ENCODE measurements at regions not wholly inside any gene's neighbourhood (a gene's known extent, or its start where the extent isn't known, plus 50 kb on each side); places are given as distances from the start of the nearest gene placed in this dataset.
"Not testable (repeated sequence)": the region's sequence is repeated elsewhere in the genome, so short reads cannot be mapped to it uniquely, and the experiment has no call there.

DNA sequence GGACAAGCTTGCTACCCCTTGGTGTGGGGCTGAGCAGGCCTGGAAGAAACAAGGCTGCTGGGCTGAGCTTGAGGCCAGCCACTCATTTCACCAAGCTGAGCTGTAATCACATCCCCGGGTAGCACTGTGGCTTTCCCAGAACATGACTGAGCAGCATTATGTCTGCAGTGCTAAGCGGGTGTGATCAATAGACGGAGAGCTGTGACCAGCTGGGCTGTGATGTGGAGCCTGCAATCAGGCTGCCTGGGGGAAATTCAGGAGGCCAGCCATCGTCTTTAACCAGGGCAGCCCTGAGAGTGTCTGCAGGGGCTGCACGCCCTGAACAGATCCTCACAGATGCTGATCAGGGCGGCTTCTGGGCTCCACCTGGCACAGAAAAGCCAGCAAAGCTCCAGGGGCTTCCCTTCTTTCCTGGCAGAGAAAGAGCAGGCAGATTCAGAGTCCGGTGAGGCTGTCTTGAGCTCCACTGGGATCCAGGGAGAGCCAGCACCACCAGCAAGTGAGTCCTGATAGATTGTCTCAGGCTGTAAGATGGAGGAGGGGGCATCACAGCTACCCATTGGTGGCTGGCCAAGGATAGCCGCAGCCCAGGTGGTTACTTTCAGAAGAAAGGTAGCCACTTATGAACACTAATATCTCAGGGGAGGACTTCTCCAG is 165.9 kb downstream of the NRN1 start:
- Mint-ChIP-seq H3K4me1 (ENCODE audit: low read depth) (no peaks in the 10 kb centered on the region), H3K27ac (no peak overlapping the region), H3K9me3 (peaks cover 9% of the 10 kb centered on the region), H3K4me3 (no peak overlapping the region), H3K27me3 (peaks cover 47% of the 10 kb centered on the region), H3K36me3 (ENCODE audit: low read depth) (no peaks in the 10 kb centered on the region)
- intact Hi-C loops (cut with micrococcal nuclease) = no loop called here

DNA sequence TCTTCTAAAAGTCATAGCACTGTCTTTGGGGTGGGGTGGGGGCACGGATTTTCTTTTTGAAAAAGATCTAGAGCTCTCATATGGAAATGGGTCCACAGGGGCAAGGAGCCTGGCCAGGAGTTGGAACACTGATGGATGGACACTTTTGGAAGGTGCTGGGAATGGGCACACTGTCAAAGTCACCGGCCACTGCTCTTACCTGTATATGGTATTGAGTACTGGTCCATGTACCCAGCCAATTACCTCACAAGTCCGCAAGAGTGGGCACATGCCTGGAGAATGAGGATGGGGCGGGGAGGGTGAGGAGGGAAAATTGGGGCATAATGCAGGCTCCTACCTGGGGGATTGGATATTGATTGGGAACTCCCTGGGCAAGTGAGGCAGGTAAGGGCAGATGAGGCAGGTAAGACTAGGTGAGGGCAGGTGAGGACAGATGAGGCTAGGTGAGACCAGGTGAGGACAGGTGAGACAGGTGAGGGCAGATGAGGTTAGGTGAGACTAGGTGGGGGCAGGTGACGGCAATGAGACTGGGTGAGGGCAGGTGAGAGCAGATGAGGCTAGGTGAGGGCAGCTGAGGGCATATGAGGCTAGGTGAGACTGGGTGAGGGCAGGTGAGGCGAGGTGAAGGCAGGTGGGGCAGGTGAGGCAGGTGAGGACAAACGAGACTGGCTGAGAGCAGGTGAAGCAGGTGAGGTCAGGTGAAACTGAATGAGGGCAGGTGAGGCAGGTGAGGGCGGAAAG is 167.9 kb downstream of the NRN1 start:
- Mint-ChIP-seq H3K4me3 (no peak overlapping the region), H3K4me1 (ENCODE audit: low read depth) (peaks cover 11% of the 10 kb centered on the region), H3K27me3 (peaks cover 33% of the 10 kb centered on the region), H3K36me3 (ENCODE audit: low read depth) (no peaks in the 10 kb centered on the region), H3K9me3 (no peaks in the 10 kb centered on the region), H3K27ac (no peak overlapping the region)
- intact Hi-C loops (cut with micrococcal nuclease) = no loop called here

DNA sequence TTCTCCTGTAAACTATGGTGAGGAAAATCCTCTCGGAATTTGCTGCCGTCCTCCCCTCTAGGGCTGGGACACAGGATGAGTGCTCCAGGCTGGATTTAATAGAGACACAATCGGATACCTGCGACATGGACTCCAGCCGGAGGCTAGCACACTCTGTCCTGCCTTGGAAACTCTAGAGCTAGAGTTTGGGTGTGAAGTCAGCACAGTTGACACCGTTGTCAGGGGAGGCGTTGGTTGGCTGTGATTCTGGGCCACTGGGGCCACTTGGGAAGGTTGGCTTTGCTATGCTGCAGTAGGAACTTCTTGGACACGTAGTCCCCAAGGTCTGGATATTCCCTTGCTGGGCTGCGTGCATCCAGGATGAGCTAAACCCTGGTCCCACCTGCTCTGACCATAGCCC is 169.4 kb downstream of the NRN1 start:
- Mint-ChIP-seq H3K9me3 (peaks cover 3% of the 10 kb centered on the region), H3K27me3 (peaks cover 27% of the 10 kb centered on the region), H3K27ac (no peak overlapping the region), H3K4me1 (ENCODE audit: low read depth) (peaks cover 26% of the 10 kb centered on the region), H3K36me3 (ENCODE audit: low read depth) (no peaks in the 10 kb centered on the region), H3K4me3 (no peak overlapping the region)
- intact Hi-C loops (cut with micrococcal nuclease) = no loop called here

DNA sequence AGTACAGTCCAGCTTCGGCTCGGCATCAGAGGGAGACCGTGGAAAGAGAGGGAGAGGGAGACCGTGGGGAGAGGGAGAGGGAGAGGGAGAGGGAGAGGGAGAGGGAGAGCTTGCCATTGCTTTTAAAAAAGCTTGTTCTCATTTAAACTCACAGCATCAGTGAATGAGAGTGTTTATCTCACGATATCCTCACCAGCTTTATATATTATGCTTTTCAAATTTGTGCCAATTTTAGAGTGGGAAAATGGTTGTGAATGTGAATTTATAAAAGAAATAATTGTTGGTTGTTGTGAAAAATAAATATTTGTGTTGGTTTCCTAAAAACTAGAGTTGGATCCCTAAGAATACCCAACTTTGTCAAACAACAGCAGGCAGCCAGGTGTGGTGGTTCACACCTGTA is 170.1 kb downstream of the NRN1 start:
- Mint-ChIP-seq H3K27me3 (peaks cover 25% of the 10 kb centered on the region), H3K4me1 (ENCODE audit: low read depth) (peaks cover 33% of the 10 kb centered on the region)
- H3K9me3 Mint-ChIP-seq; H3K36me3 Mint-ChIP-seq (ENCODE audit: low read depth); H3K4me3 Mint-ChIP-seq; intact Hi-C loops (cut with micrococcal nuclease); H3K27ac Mint-ChIP-seq: not testable (repeated sequence)

DNA sequence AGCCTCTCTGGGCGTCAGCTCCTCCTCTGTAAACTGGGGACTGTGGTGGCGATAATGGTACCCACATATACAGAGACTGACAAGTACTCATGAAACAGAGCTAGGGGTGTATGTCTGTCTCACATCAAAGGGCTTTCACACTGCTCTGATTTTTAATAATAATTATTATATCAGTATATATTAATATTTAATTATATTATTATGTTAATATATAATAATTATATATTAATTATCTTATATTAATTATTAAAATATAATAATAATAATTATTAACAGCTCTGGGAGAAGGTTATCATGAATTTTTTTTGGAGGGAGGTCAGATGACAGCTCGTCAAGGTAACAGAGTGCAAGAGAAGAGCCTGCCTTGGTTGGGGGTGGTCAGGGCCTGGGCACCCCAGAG is 173.6 kb downstream of the NRN1 start:
- intact Hi-C loops (cut with micrococcal nuclease) = no loop called here
- Mint-ChIP-seq H3K36me3 (ENCODE audit: low read depth) (no peaks in the 10 kb centered on the region), H3K4me1 (ENCODE audit: low read depth) (peaks cover 45% of the 10 kb centered on the region), H3K27me3 (peaks cover 8% of the 10 kb centered on the region), H3K4me3 (no peak overlapping the region), H3K9me3 (peaks cover 8% of the 10 kb centered on the region), H3K27ac (peak overlapping the region; percentile 71)

DNA sequence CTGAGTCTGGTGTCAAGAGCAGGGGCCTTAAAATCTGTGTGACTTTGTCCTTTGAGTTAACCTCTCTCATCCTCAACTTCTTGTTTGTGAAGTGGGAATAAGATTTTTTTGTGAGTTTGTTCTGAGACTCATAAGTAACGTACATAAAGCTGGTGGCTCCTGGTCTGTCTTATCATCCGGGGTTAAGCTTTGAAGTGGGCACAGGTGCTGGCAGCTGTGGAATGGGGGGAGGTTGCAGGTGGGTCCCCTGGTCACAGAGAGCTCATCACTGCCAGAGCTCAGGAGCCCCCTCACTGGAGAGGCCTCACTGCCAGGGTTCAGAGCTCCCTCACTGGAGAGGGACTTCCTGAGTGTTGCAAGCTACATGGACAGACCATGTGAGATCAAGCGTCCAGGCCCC is 174.1 kb downstream of the NRN1 start:
- Mint-ChIP-seq H3K4me3 (no peak overlapping the region), H3K36me3 (ENCODE audit: low read depth) (no peaks in the 10 kb centered on the region), H3K4me1 (ENCODE audit: low read depth) (peaks cover 49% of the 10 kb centered on the region), H3K27me3 (peaks cover 7% of the 10 kb centered on the region), H3K27ac (peak overlapping the region; percentile 71), H3K9me3 (peaks cover 8% of the 10 kb centered on the region)
- intact Hi-C loops (cut with micrococcal nuclease) = no loop called here

DNA sequence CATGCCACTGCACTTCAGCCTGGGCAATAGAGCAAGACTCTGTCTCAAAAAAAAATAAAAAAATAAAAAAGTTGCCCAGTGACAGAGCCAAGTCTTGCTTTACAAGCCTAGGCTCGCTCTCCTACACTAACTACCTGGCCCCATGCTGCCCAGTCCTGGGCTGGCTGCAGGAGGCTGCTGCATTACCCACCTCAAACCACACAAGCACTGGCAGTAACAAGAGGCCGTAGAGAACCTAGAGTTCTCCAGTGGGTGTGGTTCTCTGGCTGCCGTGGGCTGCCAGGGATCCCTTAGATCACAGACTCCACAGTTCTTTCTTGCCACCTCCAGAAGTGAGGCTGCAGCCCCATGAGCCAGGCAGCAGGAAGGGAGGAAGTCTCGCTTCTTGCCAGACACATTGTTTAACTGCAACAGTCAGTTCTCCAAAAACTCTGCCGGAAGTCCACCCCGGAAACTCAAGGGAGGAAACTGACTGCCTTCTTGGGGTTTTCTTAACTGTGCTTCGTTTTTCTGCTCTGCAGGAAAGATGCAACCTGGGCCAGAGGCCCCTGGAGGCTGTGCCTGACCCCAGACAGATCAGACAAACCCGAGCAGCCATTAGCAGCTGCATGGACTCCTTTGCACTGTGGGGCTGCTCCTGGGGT is 175.4 kb downstream of the NRN1 start:
- H3K27me3 Mint-ChIP-seq; H3K36me3 Mint-ChIP-seq (ENCODE audit: low read depth); H3K9me3 Mint-ChIP-seq; H3K27ac Mint-ChIP-seq; intact Hi-C loops (cut with micrococcal nuclease); H3K4me3 Mint-ChIP-seq: not testable (repeated sequence)
- peaks cover 57% of the 10 kb centered on the region for H3K4me1 Mint-ChIP-seq (ENCODE audit: low read depth)

DNA sequence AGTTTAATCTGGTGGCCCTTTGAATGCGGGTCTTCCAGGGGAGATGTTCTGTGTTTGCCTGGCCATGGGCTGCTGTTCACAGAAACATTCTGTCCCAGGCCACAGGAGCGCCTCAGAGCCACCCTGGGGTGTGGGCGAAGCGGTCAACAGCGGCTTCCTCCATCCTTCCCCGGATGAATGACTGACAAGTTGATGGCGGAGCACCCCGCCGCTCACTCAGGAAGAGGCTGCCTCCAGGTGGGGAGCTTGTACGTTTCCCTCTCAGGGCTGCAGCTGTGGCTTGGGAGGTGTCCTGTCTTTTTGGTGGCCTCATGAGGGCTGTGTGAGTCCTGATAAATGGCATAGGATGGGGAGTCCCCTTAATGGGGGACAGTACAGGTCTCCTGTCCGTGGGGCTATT is 178.4 kb downstream of the NRN1 start:
- no peak overlapping the region for H3K27ac Mint-ChIP-seq
- peaks cover 8% of the 10 kb centered on the region for H3K9me3 Mint-ChIP-seq
- no peaks in the 10 kb centered on the region for H3K36me3 Mint-ChIP-seq (ENCODE audit: low read depth)
- H3K4me1 Mint-ChIP-seq (ENCODE audit: low read depth) = peaks cover 52% of the 10 kb centered on the region
- intact Hi-C loops (cut with micrococcal nuclease) = no loop called here
- peaks cover under 1% of the 10 kb centered on the region for H3K27me3 Mint-ChIP-seq
- no peak overlapping the region for H3K4me3 Mint-ChIP-seq

DNA sequence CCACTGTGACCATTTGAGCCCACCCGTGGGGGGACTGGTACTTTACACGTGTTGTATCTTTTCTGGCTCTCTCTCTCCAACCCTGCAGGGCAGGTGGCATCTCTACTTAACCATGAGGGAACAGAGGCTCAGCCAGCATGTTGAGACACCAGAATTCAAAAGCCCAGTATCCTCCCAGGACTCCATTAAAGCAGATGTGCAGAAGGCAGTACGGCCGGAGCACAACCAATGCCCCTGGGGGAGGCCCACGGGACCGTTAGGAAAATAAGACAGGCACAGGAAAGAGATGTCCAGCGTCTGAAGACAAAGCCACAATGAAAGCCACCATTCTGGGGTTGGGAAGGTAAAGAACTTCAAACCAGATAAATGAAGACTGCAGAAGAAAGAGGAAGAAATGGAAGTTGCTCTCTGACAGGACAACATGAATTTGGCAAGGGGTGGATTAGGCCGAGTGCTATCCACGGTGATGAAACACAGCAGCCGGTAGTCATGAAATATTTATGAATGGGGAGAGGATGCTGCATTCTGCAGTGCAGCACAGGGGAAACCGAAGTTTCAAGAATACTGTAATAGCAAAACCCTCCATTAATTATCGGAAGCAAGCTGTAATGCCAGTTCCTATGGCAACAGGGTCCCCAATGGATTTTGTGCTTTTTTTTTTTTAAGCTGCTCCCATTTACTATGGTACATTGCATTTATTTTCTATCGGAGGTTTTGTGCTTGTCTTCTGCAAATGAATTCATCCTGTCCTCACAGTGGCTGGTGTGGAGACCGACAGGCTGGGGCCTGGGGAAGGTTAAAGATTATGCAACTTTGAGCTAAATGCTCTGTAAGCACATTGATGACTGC is 179.4 kb downstream of the NRN1 start:
- Mint-ChIP-seq H3K4me1 (ENCODE audit: low read depth) (peaks cover 42% of the 10 kb centered on the region), H3K4me3 (no peak overlapping the region), H3K9me3 (peaks cover 8% of the 10 kb centered on the region), H3K36me3 (ENCODE audit: low read depth) (no peaks in the 10 kb centered on the region), H3K27me3 (peaks cover 2% of the 10 kb centered on the region), H3K27ac (no peak overlapping the region)
- intact Hi-C loops (cut with micrococcal nuclease) = no loop called here

DNA sequence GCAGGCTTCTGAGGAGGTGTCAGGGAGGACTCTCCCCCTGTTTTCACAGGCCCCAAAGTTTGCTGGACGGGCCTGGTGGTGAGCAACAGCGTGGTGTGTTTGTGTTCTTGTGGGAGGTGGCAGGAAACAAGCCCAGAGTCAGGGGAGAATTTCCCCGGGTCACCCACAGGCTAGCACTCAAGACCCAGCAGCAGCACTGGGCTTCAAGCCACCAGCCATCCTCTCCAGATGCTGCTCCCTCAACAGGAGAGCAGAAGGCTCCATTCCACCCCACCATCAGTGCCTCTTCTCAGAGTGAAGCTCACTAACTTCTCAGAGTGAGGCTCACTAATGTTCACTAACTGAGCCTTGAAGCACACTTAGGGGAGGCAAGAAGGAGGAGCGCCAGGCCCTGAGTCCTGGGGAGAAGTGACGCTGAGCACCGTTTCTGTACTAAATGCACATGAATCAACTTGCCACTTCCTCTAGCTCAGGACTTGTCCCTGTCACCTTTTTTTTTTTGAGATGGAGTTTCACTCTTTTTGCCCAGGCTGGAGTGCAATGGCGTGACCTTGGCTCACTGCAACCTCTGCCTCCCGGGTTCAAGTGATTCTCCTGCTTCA is 182.2 kb downstream of the NRN1 start:
- H3K36me3 Mint-ChIP-seq (ENCODE audit: low read depth); H3K4me3 Mint-ChIP-seq; H3K27ac Mint-ChIP-seq; intact Hi-C loops (cut with micrococcal nuclease); H3K27me3 Mint-ChIP-seq; H3K9me3 Mint-ChIP-seq: not testable (repeated sequence)
- peaks cover 29% of the 10 kb centered on the region for H3K4me1 Mint-ChIP-seq (ENCODE audit: low read depth)
